WI38 (cell line): ENCODE measurements at regions not wholly inside any gene's neighbourhood (a gene's known extent, or its start where the extent isn't known, plus 50 kb on each side); places are given as distances from the start of the nearest gene placed in this dataset.
"Not testable (repeated sequence)": the region's sequence is repeated elsewhere in the genome, so short reads cannot be mapped to it uniquely, and the experiment has no call there.

Source experiments
- H3K4me3 ChIP-seq: 2 replicates; pipeline ENCODE4 v1.5.1; 2011; ENCODE audit warnings: low read depth, mild to moderate bottlenecking, control low read depth, low read length
- CTCF ChIP-seq: IDR thresholded peaks from 2 replicates; pipeline ENCODE4 v1.5.1; 2012; ENCODE audit warnings: low read depth, mild to moderate bottlenecking, control low read depth, low read length

- H3K4me3 ChIP-seq, result no peak overlapping the region
- no peak for TF ChIP-seq CTCF
These were observed 58.8 kb upstream of the SRRM3 start for GRCh38 chr7:76142861-76143260.

- not testable (repeated sequence) for H3K4me3 ChIP-seq
These were observed 56.9 kb upstream of the SRRM3 start for GRCh38 chr7:76144664-76145270.

GRCh38 chr7:76146374-76146773 is 55.3 kb upstream of the SRRM3 start:
- no peak overlapping the region for H3K4me3 ChIP-seq
- no peak for TF ChIP-seq CTCF

- not testable (repeated sequence) for H3K4me3 ChIP-seq
These were observed 52.7 kb upstream of the SRRM3 start for GRCh38 chr7:76148947-76149346.

- no peak for TF ChIP-seq CTCF
- H3K4me3 ChIP-seq, result no peak overlapping the region
These were observed 51.6 kb upstream of the SRRM3 start for GRCh38 chr7:76149847-76150691.
